Erythroblast (primary cell): ENCODE measurements at regions not wholly inside any gene's neighbourhood (a gene's known extent, or its start where the extent isn't known, plus 50 kb on each side); places are given as distances from the start of the nearest gene placed in this dataset.

Experiments
- GATA1 ChIP-seq: IDR thresholded peaks from 2 replicates; pipeline ENCODE4 v1.6.1; 2011; ENCODE audit warnings: low read depth, mild to moderate bottlenecking, control low read depth, low read length, moderate library complexity
- POLR2A ChIP-seq: IDR thresholded peaks from 2 replicates; pipeline ENCODE4 v1.6.1; 2011; ENCODE audit warnings: mild to moderate bottlenecking, low read length

DNA sequence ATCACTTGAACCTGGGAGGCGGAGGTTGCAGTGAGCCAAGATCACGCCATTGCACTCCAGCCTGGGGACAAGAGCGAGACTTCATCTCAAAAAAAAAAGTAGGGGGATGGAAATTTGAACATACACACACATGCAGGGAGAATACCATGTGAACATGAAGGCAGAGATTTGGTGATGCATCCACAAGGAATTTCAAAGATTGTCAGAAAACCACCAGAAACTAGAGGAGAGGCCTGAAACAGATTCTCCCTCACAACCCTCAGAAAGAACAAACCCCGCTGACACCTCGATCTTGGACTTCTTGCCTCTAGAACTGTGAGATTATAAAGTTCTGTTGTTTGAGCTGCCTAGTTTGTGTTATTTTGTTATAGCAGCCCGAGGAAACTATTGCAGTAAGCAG is 125.5 kb downstream of the GPX5 start:
- TF ChIP-seq POLR2A, result no peak
- TF ChIP-seq GATA1, result no peak
